ENCODE measurements at regions not wholly inside any gene's neighbourhood (a gene's known extent, or its start where the extent isn't known, plus 50 kb on each side); places are given as distances from the start of the nearest gene placed in this dataset.
"Not testable (repeated sequence)": the region's sequence is repeated elsewhere in the genome, so short reads cannot be mapped to it uniquely, and the experiment has no call there.

DNA sequence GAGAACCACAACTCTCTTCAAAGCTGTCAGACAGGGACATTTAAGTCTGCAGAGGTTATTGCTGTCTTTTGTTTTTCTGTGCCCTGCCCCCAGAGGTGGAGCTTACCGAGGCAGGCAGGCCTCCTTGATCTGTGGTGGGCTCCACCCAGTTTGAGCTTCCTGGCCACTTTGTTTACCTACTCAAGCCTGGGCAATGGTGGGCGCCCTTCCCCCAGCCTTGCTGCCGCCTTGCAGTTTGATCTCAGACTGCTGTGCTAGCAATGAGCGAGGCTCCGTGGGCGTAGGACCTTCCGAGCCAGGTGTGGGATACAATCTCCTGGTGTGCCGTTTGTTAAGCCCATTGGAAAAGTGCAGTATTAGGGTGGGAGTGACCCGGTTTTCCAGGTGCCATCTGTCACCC lies 822.1 kb downstream of the KCNMA1 start:
- DNase-seq = not testable (repeated sequence)

DNA sequence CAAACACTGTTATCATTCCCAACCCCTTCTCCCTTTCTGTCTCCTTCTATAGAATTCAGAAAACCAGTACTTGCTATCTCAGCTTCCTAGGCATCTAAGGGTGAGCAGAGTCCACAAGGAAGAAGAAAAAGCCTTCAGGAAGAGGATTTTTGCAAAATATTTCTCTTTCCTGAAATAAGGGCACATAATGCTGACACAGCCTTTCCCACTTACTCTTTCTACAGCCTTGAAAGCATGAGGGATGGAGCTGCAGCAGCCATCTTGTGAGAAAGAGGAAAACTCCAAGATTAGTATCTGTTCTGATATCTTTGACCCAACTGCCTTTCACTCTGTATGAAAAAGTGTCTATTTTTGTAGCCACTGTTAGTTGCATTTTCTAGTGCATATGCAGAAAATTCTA lies 826.2 kb downstream of the KCNMA1 start:
- DNase-seq = no peak

DNA sequence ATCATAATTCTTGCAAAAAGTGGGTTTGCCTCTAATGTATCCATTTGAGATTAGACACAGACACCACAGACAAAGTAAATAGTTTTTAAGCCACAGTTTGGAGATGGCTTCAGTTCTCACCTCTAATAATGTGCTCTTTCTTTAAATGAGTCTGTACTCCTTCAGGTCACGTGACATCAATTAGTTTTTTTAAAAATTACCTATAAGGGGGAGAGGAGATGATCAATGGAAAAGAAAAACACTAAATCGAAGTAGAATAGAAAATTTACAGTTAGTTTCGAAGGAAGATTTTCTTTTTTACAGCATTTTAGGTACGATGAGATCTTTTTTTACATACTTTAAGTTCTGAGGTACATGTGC lies 849.2 kb downstream of the KCNMA1 start:
- no peak for DNase-seq

DNA sequence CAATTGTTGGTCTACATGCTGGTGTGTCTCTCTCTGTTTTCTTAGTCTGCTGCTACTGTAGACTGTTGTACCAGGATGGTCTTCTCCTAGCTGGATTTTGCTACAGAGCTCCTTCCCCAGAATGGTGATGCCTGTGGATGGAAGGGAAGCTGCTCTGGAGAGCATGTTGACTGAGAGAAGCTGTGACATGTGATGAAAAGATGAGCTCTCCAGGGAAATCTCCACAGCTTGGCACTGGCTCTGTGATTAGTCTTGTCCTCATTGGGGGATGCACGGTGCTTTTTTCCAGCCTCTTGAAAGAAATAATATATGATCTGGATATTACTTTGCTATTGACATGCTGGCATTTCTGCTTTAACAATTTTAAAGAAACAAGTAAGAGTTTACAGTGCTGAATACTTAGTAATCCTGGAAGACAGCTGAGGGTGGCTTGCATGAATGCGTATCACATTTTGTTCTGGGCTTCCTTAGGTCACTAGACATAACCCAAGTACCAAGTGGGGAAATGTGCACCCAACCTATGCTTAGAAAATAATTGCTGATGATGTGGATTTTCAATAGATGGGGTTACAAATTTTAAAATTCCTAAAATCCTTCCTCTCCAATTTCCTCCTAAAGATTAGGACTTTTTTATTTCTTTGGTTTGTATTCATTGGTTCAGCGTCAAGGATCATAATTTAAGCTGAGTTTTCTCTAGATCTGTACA lies 849.7 kb downstream of the KCNMA1 start:
- DNase-seq = no peak

DNA sequence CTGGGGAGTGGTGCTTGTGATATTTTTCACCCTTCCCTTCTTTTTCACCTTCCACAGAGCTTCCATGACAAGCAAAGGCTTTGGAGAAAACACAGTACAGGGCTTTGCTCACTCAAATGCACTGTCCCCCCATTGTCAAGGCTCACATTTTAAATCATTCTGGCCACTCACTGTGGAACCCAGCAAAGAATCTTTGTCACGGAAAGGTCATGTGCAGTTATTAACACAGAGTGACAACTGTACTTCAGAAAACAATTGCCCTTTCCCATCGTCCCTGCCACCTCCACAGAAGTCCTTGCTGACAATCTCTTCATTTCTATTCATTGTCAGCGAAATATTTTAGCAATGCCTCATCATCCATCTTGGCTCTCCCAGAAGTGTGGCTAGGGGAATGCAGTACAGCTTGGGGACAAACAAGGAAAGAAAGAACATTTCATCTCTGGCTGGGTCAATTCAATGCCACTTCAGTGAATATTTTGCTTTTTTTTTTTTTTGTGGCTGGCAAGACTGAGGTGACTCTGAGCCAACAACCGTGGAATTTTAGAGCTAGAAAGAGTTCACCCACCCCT lies 851.0 kb downstream of the KCNMA1 start:
- DNase-seq = no peak

DNA sequence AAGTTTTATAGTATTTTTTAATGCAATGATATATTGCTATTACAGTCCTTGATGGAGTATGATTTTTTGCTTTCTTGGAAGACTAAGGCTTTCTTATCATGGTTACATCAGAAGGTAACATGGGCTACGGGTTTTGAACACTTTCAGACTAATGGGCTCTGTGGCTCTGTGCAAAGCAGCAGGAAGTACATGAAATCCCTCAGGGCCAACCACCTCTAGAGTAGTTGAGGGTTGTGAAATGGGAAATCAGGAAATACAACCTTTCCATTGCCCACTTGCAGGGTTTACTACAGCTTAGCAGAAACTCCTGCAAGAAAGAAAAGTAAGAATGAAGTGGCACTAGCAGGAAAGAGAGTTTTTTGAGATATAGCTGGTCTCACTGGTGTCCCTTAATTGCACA lies 853.5 kb downstream of the KCNMA1 start:
- no peak for DNase-seq

DNA sequence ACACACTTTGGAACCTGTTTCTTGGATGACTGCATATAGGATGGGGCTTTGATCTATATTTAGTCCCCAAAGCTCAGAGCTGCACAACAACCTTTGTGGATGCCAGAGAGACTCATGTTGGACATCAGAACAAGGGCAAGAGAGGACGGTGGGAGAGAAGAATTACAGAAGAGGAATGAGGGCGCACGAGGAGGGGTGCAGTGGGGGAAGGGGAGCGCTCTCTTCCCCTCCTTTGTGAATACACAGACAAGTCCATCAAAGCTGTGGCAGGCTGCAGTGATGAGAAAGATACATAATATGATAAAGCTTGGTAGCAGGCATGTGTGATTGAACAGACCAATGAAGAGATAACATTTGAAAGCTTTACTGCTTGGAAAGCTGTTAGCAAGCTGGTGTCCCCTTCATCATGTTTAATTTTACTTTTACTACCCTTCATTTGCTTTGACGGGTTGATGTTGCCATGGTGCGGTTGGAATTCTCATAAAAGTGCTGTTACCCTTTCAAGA lies 857.8 kb downstream of the KCNMA1 start:
- no peak for DNase-seq

DNA sequence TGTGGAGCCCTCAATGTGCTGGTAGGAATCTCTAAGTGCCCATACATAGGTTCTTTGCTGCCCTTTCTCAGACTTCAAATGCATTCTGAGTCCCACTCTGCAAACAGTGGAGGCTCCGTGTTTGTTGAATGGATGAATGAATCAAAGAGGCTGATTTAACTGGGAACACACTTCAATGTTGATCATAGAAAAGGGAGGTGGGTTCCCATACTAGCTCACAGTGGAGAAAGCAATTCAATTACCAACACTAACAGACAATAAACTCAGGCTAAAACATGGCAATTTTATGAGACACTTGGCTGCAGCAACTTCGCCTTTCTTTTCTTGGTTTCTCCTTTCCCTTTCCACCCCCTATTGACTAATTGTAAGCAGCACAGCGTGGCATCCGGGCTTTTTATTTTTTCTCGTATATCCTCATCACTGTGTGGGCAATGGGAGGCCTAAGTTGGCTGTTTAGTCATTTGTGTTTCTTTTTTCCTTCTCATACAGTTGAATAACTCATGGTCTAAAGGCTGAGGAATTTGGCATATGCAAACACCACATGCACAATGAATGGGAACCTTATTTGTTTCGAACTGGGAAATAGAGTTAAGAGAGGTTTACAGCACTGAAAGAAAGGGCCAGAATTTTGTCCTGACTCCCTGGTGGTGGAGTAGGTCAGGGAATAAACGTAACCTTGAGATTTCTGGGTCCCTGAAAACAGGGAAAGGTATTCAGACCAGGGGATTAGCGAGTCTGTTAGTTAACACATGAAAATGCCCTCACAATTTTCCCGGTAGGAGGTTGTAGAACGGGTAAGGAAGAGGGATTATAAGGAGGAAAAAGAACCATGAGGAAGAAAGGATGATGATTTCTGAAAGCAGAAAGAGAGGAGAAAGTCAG lies 858.5 kb downstream of the KCNMA1 start:
- DNase-seq = peak in 6 of 51 donors; percentile 1 to 6 (median 4)

DNA sequence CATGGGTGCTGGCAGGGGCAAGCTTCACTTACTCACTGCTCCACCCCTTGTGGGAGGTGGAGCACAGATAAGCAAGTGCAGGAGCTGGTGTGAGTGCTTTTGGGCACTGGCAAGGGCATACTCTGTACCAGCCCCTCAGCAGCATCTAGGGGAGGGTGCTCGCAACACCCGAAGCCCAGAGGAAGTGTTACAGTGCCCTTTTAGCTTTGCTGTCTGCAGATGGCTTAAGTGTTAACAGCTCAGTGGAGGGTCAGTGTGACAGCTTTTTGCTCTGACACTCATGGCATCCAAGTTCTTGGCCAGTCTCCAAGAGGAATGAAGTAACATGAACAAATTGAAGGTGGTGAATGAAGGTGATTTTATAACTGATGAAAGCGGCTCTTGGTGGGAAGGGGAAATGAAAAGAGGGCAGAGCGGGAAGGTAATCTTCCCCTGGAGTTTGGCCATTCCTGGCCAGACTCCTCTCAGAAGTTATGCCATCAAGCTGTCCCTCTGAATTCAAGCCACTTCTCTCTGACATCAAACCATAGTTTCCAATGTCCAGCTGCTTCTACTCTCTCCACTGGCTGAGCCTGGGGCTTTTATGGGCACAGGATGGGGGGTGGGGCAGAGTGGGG lies 862.5 kb downstream of the KCNMA1 start:
- no peak for DNase-seq

DNA sequence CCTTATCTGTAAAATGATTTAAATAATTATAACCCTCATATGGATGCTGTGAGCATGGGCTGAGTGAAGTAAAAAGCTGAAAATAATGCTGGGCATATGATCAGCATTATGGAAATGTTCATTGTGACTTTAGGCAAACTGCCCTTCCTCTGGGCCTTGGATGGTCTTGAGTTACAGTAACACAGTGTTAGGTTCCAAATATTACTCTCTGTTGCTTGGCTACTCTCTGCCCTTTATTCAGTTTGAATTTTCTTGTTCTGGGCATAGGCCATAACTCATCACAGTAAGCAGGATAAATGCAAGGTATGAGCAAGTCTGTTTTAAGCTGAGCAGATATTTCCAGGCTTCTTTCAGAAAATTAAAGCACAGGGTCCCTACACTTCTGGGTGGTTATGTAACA lies 868.0 kb downstream of the KCNMA1 start:
- DNase-seq = no peak

DNA sequence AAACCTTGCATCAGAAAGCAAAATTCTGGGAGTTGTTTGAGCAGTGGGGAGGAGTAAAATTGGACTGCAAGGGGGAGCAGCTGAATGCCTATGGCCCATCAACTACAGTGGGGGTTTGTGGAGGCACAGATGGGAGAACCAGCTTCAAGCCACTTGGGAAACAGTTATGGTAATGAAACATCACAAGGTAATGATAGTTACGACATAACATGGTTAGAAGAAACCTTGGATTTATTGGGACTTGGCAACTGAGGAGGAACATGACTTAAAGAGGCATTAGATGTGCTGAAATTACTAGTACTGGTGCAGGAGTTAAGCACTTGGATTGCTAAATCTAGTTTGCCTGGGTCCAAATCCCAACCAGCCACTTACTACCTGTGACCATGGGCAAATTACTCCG lies 868.4 kb downstream of the KCNMA1 start:
- DNase-seq = no peak

DNA sequence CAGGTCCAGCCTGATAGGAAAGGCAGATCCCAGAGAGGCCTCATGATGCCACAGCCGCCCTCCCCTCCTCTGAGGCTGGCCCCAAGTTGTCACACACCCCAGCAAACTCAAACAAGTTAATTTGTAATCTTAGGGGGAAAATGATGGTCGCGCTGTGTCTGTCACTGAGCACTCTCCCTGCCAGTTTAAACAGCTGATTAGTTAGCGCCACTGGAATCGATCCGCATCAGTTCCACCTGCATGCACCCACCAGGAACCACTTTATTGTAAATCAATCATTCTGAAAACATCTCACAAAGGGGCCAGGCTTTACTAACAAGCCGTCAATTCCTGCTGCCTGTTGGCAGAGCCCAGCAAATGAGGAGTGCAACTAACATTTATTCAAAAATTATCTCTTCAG lies 870.9 kb downstream of the KCNMA1 start:
- no peak for DNase-seq

DNA sequence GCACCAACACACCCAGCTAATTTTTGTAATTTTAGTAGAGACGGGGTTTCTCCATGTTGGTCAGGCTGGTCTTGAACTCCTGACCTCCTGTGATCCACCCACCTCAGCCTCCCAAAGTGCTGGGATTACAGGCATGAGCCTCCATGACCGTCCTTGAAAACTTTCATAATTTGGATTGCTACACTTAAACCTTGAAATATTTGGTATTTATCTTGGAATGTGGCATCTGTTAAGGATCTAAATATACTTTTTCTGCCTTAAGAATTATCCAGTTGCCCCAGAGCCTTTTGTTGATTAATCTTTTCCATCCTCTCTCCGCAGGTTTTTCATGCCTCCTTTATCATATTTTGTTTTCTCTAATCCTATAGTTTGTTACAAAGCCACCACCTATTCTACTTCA lies 872.7 kb downstream of the KCNMA1 start:
- DNase-seq = not testable (repeated sequence)

DNA sequence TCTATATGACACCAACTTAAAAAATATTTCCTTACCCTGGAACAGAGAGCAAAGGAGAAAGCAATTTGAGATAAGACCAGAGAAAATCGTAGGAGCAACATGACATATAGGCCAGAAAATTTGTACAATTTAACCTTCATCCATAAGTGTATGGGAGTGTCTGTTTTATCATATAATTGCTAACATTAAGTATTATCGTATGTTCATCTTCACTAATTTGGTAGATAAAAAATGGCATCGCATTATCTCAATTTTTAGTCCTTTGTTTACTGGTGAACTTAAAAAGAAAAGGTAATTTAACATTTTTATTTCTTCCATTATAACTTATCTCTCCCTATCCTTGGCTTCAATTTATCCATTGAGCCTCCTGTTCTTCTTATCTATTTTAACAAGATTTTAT lies 873.4 kb downstream of the KCNMA1 start:
- no peak for DNase-seq

DNA sequence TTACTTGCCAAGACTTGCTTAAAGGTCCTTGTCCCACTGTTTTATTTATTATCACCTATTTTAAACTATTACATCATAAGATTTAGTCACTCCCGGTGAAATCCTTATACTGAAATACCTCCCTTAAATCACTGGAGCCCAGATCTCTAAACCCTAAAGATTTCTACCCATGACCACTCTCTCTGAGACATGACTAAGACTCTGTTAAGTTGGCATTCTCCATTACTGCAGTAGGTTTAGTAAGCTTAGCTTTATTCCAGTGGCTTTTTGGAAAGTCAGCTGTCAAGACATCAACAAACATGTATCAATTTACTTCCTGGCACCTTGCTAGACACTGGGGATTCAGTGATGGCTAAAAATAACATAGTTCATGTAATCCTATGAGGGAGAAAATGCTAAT lies 874.2 kb downstream of the KCNMA1 start:
- DNase-seq = no peak

DNA sequence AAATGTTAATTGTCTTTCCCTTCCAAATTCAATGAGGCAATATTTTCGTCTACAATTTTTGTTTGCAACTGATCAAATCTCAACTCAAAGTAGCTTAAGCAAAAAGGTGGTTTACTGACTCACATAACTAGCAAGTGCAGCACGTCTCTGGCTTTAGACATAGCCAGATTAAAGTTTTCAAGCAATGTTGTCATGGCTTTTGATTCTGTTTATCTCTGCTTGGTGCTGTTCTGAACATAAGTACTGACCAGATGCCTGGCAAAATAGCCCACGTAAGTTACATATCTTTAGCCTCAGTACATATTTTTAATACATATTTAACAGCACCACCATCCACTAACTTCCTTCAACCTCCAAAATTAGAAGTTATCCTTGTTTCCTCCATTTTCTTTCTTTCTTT lies 877.9 kb downstream of the KCNMA1 start:
- no peak for DNase-seq

DNA sequence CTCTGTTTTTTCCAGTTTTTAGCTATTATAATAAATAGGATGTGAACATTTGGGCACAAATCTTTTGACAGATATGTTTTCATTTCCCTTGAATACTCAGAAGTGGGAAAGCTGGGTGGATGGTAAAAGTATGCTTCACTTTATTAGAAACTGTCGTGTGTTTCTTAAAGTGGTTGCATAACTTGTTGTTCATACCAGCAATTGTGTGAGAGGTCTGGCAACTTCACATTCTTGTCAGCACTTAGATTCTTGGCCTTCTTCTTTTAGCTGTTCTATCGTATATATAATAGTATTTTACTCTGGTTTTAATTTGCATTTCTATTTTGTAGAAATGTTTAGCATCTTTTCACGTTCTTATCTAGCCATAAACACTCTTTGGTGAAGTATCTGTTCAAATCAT lies 894.4 kb downstream of the KCNMA1 start:
- no peak for DNase-seq

DNA sequence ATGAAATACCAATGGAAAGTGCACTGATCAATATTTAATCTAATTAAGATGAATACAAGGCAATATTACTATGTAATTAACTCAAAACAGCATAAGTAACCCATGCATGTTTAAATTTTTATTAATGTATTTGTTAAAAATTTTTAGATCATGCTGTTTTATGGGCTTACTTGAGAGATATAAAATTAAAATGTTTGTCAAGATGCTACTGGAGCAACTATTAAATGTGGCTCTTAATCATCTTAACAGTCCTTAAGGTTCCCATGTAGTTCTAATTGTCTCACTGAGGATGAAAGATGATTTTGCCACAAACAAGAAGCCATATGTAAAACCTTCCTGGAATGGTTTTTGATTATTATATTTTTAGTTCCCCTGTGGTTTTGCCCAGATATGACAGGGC lies 897.1 kb downstream of the KCNMA1 start:
- no peak for DNase-seq

DNA sequence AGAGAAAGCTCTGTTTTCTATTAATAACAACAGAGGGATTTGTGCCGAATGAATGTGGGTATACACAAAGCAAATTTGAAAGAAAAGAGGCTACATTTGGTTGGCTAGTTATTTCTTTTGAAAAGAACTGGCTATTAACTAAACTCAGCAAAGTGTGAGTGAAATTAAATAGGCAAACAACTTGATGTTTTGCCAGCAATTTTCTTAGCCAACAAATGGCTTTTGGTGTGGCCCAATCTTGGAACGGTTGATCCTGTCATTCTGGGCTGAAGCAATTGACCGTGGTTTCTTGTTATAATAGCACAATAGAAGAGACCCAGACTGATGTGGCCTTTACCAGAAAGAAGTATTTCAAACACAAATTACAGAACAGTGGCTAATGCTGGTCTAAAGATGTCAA lies 898.6 kb downstream of the KCNMA1 start:
- peak in 7 of 51 donors; percentile 2 to 36 (median 9) for DNase-seq

DNA sequence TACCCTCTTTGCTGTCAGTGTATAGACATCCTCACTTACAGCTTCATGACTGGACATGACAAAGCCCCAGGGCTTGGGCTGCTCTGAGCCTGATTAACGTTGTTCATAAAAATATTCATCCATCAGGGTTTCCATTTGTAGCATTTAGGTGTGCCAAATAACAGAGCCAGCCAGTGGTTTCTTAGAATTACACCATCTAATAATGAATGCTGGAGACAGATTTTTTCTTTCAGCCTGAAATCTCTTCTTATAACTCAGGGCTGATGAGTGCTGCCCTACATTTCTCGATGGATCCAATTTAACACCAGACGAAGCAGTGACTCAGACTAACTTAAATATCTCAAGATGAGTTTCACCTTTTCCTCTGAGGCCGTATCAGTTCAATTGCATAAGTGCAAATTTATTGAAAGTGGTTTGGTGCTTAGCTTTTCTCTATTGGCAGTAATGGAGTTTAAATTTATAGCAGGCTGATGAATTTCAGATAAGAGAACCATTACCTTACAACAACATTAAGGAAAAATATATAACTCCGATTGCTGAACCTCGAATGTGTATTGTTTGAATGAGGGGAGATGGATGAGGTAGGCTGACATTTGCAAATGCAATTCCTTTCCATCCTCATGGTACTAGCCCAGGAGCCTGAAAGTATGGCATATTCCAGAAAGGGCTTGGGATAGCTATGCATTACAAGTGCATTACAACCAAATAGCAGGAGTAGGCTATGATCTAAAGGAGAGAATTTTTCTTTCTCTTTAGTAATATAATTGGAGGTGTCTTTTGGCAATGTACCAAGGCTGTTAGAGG lies 900.6 kb downstream of the KCNMA1 start:
- DNase-seq = no peak

DNA sequence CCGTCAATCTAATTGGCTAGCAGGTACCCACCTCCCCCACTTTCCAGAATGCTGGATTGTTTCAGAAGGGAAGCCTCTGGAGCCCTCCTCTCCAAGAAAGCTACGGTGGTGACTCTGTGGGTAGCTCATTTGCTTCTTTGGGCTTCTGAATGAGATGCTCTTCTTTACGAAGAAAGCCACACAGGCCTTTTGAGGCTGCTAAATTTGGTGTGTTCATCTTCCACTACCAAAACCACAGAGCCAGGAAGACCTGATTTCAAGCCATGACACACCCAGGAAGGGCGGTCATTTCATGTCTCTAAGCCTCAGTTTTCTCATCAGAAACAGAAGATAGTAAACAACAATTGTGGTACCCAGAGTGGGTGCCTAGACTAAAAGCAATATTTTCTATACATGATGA lies 901.2 kb downstream of the KCNMA1 start:
- no peak for DNase-seq
